GM19463 (cell line): ENCODE measurements at regions not wholly inside any gene's neighbourhood (a gene's known extent, or its start where the extent isn't known, plus 50 kb on each side); places are given as distances from the start of the nearest gene placed in this dataset.

Experiments used
- ATAC-seq: cut with Tn5 transposase; IDR thresholded peaks from one replicate; pipeline ENCODE4 v1.9.1; 2021; ENCODE audit warnings: mild to moderate bottlenecking, moderate library complexity; ENCODE audit not compliant: unreplicated experiment

DNA sequence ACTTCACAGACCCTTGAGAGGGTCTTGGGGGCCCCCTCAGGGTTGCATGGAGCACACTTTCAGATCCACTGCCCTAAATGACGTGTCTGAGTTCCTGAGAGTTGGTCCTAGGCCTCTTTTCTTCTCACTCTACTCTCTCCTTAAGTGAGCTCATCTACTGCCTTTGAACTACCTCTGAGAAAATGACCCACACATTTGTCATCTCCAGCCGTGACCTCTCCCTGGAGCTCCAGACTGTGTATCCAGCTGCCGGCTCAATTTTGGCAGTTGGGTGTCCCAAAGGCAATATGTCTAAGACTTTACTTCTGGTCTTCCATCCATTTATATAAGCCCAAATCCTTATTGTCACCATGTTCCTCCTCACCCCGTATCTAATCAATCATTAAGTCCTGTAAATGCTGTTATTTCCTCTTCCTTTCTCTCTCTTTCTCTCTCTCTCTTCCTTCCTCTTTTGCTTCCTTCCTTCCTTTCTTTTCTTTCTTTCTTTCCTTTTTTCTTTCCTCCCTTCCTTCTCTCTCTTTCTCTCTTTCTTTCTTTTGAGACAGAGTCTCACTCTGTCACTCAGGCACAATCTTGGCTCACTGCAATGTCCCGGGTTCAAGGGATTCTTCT, 51.2 kb upstream of the HSPA9 start:
- no peak for ATAC-seq

DNA sequence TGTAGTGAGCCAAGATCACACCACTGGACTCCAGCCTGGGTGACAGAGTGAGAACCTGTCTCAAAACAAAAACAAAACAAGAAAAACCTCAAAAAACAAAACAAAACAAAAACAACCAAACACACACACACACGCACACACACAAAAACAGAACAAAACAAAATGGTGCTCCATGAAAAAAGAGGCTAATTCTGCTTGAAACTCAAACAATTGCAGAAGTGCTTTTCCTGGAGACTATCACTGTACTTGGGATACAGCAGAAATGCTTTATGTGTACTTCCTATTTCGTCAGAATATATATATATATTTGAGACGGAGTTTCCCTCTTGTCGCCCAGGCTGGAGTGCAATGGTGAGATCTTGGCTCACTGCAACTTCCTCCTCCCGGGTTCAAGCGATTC, 49.9 kb upstream of the HSPA9 start:
- no peak for ATAC-seq
